Hepatocyte (in vitro differentiated cells): ENCODE measurements at regions not wholly inside any gene's neighbourhood (a gene's known extent, or its start where the extent isn't known, plus 50 kb on each side); places are given as distances from the start of the nearest gene placed in this dataset.

Experiments used
- CTCF ChIP-seq: fragments of 200-600 bp; sonication (generic); IDR thresholded peaks from 2 replicates; pipeline ENCODE4 v1.5.1; 2016; ENCODE audit warnings: antibody characterized with exemption, mild to moderate bottlenecking; ENCODE audit not compliant: poor library complexity
- EZH2 ChIP-seq: fragments of 200-600 bp; sonication (generic); IDR thresholded peaks from 2 replicates; pipeline ENCODE4 v1.6.1; 2016; ENCODE audit warnings: antibody characterized with exemption, mild to moderate bottlenecking, borderline replicate concordance
- EZH2phosphoT487 ChIP-seq: fragments of 200-600 bp; sonication (generic); IDR thresholded peaks from one replicate; pipeline ENCODE4 v1.6.1; 2018; ENCODE audit warnings: antibody characterized with exemption, mild to moderate bottlenecking, low read depth, moderate library complexity; ENCODE audit not compliant: unreplicated experiment, severe bottlenecking

GRCh38 chr17:77488531-77489238 is 347.9 kb downstream of the SEC14L1 start:
- TF ChIP-seq CTCF = no peak
- TF ChIP-seq EZH2 = no peak
- no peak for TF ChIP-seq EZH2phosphoT487
